ENCODE measurements at regions not wholly inside any gene's neighbourhood (a gene's known extent, or its start where the extent isn't known, plus 50 kb on each side); places are given as distances from the start of the nearest gene placed in this dataset.

GRCh38 chr14:82757776-82758175, 1224.1 kb upstream of the SEL1L start:
- TF ChIP-seq, protein P1, sequence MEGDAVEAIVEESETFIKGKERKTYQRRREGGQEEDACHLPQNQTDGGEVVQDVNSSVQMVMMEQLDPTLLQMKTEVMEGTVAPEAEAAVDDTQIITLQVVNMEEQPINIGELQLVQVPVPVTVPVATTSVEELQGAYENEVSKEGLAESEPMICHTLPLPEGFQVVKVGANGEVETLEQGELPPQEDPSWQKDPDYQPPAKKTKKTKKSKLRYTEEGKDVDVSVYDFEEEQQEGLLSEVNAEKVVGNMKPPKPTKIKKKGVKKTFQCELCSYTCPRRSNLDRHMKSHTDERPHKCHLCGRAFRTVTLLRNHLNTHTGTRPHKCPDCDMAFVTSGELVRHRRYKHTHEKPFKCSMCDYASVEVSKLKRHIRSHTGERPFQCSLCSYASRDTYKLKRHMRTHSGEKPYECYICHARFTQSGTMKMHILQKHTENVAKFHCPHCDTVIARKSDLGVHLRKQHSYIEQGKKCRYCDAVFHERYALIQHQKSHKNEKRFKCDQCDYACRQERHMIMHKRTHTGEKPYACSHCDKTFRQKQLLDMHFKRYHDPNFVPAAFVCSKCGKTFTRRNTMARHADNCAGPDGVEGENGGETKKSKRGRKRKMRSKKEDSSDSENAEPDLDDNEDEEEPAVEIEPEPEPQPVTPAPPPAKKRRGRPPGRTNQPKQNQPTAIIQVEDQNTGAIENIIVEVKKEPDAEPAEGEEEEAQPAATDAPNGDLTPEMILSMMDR (IDR thresholded peaks at IDR 0.05), result no peak
- TF ChIP-seq POLR2AphosphoS5 (IDR thresholded peaks at IDR 0.05; ENCODE audit: low read depth, low read length) (no peak), TCF7L2 (IDR thresholded peaks at IDR 0.05; ENCODE audit: low read depth, low read length) (no peak), SIN3A (IDR thresholded peaks at IDR 0.05; ENCODE audit: borderline replicate concordance, insufficient read depth, low read depth, low read length) (no peak)
- TF ChIP-seq, protein P2, sequence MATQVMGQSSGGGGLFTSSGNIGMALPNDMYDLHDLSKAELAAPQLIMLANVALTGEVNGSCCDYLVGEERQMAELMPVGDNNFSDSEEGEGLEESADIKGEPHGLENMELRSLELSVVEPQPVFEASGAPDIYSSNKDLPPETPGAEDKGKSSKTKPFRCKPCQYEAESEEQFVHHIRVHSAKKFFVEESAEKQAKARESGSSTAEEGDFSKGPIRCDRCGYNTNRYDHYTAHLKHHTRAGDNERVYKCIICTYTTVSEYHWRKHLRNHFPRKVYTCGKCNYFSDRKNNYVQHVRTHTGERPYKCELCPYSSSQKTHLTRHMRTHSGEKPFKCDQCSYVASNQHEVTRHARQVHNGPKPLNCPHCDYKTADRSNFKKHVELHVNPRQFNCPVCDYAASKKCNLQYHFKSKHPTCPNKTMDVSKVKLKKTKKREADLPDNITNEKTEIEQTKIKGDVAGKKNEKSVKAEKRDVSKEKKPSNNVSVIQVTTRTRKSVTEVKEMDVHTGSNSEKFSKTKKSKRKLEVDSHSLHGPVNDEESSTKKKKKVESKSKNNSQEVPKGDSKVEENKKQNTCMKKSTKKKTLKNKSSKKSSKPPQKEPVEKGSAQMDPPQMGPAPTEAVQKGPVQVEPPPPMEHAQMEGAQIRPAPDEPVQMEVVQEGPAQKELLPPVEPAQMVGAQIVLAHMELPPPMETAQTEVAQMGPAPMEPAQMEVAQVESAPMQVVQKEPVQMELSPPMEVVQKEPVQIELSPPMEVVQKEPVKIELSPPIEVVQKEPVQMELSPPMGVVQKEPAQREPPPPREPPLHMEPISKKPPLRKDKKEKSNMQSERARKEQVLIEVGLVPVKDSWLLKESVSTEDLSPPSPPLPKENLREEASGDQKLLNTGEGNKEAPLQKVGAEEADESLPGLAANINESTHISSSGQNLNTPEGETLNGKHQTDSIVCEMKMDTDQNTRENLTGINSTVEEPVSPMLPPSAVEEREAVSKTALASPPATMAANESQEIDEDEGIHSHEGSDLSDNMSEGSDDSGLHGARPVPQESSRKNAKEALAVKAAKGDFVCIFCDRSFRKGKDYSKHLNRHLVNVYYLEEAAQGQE (IDR thresholded peaks at IDR 0.05; ENCODE audit: insufficient read depth in 1 of 2, low read depth in 2 of 2, low read length in 1 of 2), result no peak
- ATAC-seq (no peak), DNase-seq (ENCODE audit: low read depth, low spot score) (no peak)
- BruUV-seq (replicated peaks), result no TSS peak
- CTCF ChIA-PET, result no interaction called here
- in situ Hi-C loops (cut with HindIII; ENCODE audit: low pct_unique_long_range_greater_than_20kb, low sequenced_read_pairs) (no loop called here), intact Hi-C loops (cut with micrococcal nuclease; ENCODE audit: unreplicated experiment) (no loop called here)
- H3K4me3 ChIP-seq (ENCODE audit: low read depth in 2 of 2, low read length in 2 of 2), result no peak overlapping the region
- no peak overlapping the region for H3K27ac ChIP-seq (ENCODE audit: low read length)
- H3K36me3 ChIP-seq (ENCODE audit: control insufficient read depth, insufficient read depth, low read length), result no peaks in the 10 kb centered on the region
- H3K4me1 ChIP-seq (ENCODE audit: control insufficient read depth, insufficient read depth, low read length), result no peaks in the 10 kb centered on the region
- H3K27me3 ChIP-seq (ENCODE audit: control insufficient read depth, insufficient read depth, low read length), result no peaks in the 10 kb centered on the region
- H3K9me3 ChIP-seq (ENCODE audit: control insufficient read depth, insufficient read depth, low read depth, low read length), result no peaks in the 10 kb centered on the region
- POLR2A ChIA-PET, result no interaction called here

GRCh38 chr14:82759656-82760055, 1226.0 kb upstream of the SEL1L start:
- ChIA-PET CTCF (no interaction called here), POLR2A (no interaction called here)
- ATAC-seq, result no peak
- in situ Hi-C loops (cut with HindIII; ENCODE audit: low pct_unique_long_range_greater_than_20kb, low sequenced_read_pairs), result no loop called here
- DNase-seq (ENCODE audit: low read depth, low spot score), result no peak
- TF ChIP-seq SIN3A (IDR thresholded peaks at IDR 0.05; ENCODE audit: borderline replicate concordance, insufficient read depth, low read depth, low read length) (no peak), TCF7L2 (IDR thresholded peaks at IDR 0.05; ENCODE audit: low read depth, low read length) (no peak), POLR2AphosphoS5 (IDR thresholded peaks at IDR 0.05; ENCODE audit: low read depth, low read length) (no peak)
- TF ChIP-seq, protein P1 (IDR thresholded peaks at IDR 0.05), result no peak
- TF ChIP-seq, protein P2 (IDR thresholded peaks at IDR 0.05; ENCODE audit: insufficient read depth in 1 of 2, low read depth in 2 of 2, low read length in 1 of 2), result no peak
- H3K4me3 ChIP-seq (ENCODE audit: low read depth in 2 of 2, low read length in 2 of 2), result no peak overlapping the region
- intact Hi-C loops (cut with micrococcal nuclease; ENCODE audit: unreplicated experiment), result no loop called here
- no peaks in the 10 kb centered on the region for H3K36me3 ChIP-seq (ENCODE audit: control insufficient read depth, insufficient read depth, low read length)
- H3K9me3 ChIP-seq (ENCODE audit: control insufficient read depth, insufficient read depth, low read depth, low read length), result no peaks in the 10 kb centered on the region
- no TSS peak for BruUV-seq (replicated peaks)
- H3K27ac ChIP-seq (ENCODE audit: low read length), result no peak overlapping the region
- H3K27me3 ChIP-seq (ENCODE audit: control insufficient read depth, insufficient read depth, low read length), result no peaks in the 10 kb centered on the region
- H3K4me1 ChIP-seq (ENCODE audit: control insufficient read depth, insufficient read depth, low read length), result no peaks in the 10 kb centered on the region
